Gastroesophageal sphincter (tissue), 4 donors: ENCODE measurements at regions not wholly inside any gene's neighbourhood (a gene's known extent, or its start where the extent isn't known, plus 50 kb on each side); places are given as distances from the start of the nearest gene placed in this dataset.

Experiments used
- ATAC-seq: fragments of 150-250 bp; one replicate; pipeline ENCODE4 v1.9.1; 2016; ENCODE audit warnings: mild to moderate bottlenecking, moderate library complexity
- H3K27ac ChIP-seq, 4 donors: fragments of 200-600 bp; sonication (generic) in 3 of 4; 1 replicate in 3 of 4; 2 replicates in 1 of 4; pipeline ENCODE4 v1.5.1; 2016 to 2019
- H3K27me3 ChIP-seq: fragments of 200-600 bp; sonication (generic); one replicate; pipeline ENCODE4 v1.5.1; 2019
- H3K36me3 ChIP-seq, 2 donors: fragments of 200-600 bp; sonication (generic); one replicate each; pipeline ENCODE4 v1.5.1; 2019; ENCODE audit warnings: control low read depth in 1 of 2
- H3K4me1 ChIP-seq, 3 donors: fragments of 200-600 bp; sonication (generic); 1 replicate in 2 of 3; 2 replicates in 1 of 3; pipeline ENCODE4 v1.5.1; 2016 to 2019; ENCODE audit warnings: control low read depth in 2 of 3
- H3K4me3 ChIP-seq, 2 donors: fragments of 200-600 bp; sonication (generic); one replicate each; pipeline ENCODE4 v1.5.1; 2019; ENCODE audit warnings: mild to moderate bottlenecking in 1 of 2, moderate library complexity in 1 of 2
- H3K9me3 ChIP-seq, 3 donors: fragments of 200-600 bp; sonication (generic); one replicate each; pipeline ENCODE4 v1.5.1; 2017 to 2019; ENCODE audit warnings: control low read depth in 2 of 3
- EP300 ChIP-seq: sonication (generic); formaldehyde crosslinking; IDR thresholded peaks from one replicate; pipeline ENCODE4 v1.6.1; 2017; ENCODE audit warnings: antibody characterized with exemption, mild to moderate bottlenecking
- POLR2A ChIP-seq, 2 donors: fragments of 450-650 bp; IDR thresholded peaks; one replicate each; pipeline ENCODE4 v1.6.1; 2017; ENCODE audit warnings: antibody characterized with exemption in 2 of 2, mild to moderate bottlenecking in 2 of 2, moderate library complexity in 1 of 2
- POLR2AphosphoS5 ChIP-seq: sonication (generic); formaldehyde crosslinking; IDR thresholded peaks from one replicate; pipeline ENCODE4 v1.6.1; 2017; ENCODE audit warnings: antibody characterized with exemption
- WGBS, 2 donors: methylation state at CpG; one replicate each; pipeline ENCODE4 v1.1.5; 2018; ENCODE audit warnings: low coverage in 1 of 2; 5-methylcytosine and 5-hydroxymethylcytosine counted together
- TF ChIP-seq, protein P1 (sequence below), 4 experiments: fragments of 200-600 bp in 2 of 4; fragments of 450-650 bp in 2 of 4; sonication (generic) in 1 of 4; IDR thresholded peaks; one replicate each; pipeline ENCODE4 v1.5.1; 2017 to 2019; ENCODE audit warnings: antibody characterized with exemption in 4 of 4, mild to moderate bottlenecking in 2 of 4, moderate library complexity in 2 of 4

DNA sequence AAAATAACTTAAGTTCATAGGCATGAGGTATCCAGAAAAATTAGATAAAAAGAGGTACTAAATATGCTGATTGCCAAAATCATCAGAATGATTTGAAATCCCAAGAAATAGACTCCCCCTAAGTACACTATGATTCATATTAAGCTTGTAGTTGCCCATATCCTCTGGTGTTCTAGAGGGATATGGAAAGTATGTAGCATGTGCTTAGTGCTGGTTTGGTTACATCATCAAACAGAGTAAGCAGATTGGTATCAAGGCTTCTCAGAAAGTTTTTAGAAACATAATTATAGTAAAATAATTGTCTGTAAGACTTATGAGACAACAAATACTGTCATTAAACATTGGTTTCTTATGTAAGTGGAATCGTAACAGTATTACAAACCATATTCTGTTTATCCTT lies 166.4 kb downstream of the FAXC start:
- ATAC-seq: no peak
- WGBS, 2 donors: 71 to 82% methylated on average over 1 of the region's 1 CpG

DNA sequence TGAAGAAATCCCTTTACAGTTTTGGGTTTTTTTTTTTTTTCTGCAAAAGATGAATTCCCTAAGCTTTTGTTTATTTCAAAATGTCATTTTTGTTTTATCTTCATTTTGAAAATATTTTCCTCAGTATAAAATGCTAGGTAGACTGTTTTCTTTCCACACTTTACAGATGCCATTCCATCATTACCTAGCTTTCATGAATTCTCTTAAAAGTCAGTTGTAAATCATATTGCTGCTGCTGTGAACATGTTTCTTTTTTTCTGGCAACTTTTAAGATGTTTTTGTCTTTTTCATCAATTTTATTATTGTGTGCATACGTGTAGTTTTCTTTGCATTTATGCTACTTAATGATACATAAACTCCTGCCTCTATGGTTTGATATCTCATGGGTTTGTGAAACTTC lies 168.3 kb downstream of the FAXC start:
- ATAC-seq: no peak
- Histone ChIP-seq H3K9me3 (peaks cover 0 to 13% (median 0%) of the 10 kb centered on the region in 3 donors), H3K27me3 (no peaks in the 10 kb centered on the region), H3K4me3 (no peak overlapping the region), H3K27ac (no peak overlapping the region), H3K36me3 (no peaks in the 10 kb centered on the region), H3K4me1 (no peaks in the 10 kb centered on the region)
- 89 to 93% methylated on average over 1 of the region's 1 CpG for WGBS, 2 donors
- TF ChIP-seq, protein P1, sequence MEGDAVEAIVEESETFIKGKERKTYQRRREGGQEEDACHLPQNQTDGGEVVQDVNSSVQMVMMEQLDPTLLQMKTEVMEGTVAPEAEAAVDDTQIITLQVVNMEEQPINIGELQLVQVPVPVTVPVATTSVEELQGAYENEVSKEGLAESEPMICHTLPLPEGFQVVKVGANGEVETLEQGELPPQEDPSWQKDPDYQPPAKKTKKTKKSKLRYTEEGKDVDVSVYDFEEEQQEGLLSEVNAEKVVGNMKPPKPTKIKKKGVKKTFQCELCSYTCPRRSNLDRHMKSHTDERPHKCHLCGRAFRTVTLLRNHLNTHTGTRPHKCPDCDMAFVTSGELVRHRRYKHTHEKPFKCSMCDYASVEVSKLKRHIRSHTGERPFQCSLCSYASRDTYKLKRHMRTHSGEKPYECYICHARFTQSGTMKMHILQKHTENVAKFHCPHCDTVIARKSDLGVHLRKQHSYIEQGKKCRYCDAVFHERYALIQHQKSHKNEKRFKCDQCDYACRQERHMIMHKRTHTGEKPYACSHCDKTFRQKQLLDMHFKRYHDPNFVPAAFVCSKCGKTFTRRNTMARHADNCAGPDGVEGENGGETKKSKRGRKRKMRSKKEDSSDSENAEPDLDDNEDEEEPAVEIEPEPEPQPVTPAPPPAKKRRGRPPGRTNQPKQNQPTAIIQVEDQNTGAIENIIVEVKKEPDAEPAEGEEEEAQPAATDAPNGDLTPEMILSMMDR (IDR thresholded peaks at IDR 0.05): no peak
- no peak for TF ChIP-seq POLR2A (IDR thresholded peaks at IDR 0.05)
- TF ChIP-seq POLR2AphosphoS5: no peak
- TF ChIP-seq EP300: no peak

More for the DNA sequence above, 166.4 kb downstream of the FAXC start:
- Histone ChIP-seq H3K4me1 (no peaks in the 10 kb centered on the region), H3K27ac (no peak overlapping the region), H3K27me3 (no peaks in the 10 kb centered on the region), H3K4me3 (no peak overlapping the region), H3K36me3 (no peaks in the 10 kb centered on the region), H3K9me3 (peaks cover 0 to 13% (median 0%) of the 10 kb centered on the region in 3 donors)
- TF ChIP-seq POLR2A (IDR thresholded peaks at IDR 0.05) (no peak), EP300 (no peak), POLR2AphosphoS5 (no peak)
- TF ChIP-seq, protein P1 (IDR thresholded peaks at IDR 0.05): no peak

DNA sequence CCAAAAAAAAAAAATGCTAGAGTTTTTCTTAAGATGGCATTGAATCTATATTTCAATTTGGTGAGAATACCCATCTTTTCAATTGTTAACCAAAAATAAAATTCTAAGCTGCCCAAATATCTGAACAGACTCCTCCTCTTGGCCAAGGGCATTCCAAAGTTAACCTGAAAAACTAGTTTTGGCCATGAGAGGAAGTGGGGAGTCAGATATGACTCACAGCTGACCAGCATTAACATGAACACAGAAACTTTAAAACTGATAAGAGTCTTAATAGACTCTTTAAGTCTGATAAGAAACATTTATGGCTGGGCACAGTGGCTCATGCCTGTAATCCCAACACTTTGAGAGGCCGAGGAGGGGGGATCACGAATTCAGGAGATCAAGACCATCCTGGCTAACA lies 171.3 kb downstream of the FAXC start:
- peaks cover 0 to 13% (median 0%) of the 10 kb centered on the region in 3 donors for H3K9me3 ChIP-seq
- WGBS, 2 donors: 57% methylated on average over 1 of the region's 2 CpGs; no CpG with 5 or more reads in 1 of the 2 donors
- TF ChIP-seq POLR2A (IDR thresholded peaks at IDR 0.05) (no peak), POLR2AphosphoS5 (no peak), EP300 (no peak)
- TF ChIP-seq, protein P1 (IDR thresholded peaks at IDR 0.05): no peak
- no peak for ATAC-seq
- H3K4me1 ChIP-seq: no peaks in the 10 kb centered on the region
- H3K27me3 ChIP-seq: no peaks in the 10 kb centered on the region
- no peaks in the 10 kb centered on the region for H3K36me3 ChIP-seq
- no peak overlapping the region for H3K4me3 ChIP-seq
- H3K27ac ChIP-seq: no peak overlapping the region

DNA sequence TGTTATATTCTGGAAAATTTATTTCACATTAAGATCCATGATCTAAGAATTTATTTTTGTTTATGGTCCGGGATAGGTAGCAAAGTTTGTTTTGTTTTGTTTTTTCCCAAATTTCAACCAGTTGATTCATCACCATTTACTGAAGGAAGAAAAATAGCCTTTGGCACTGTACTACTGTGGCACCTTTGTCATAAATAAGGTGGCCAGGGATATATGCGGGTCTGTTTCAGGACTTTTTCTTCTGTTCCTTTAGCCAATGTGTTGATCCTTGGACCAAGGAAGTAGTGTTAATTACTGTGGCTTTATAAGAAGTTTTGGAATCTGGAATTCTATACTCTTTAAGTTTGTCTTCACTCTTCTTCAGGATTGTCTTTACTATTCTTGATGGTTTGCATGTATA lies 171.7 kb downstream of the FAXC start:
- no peak for ATAC-seq
- Histone ChIP-seq H3K36me3 (no peaks in the 10 kb centered on the region), H3K4me1 (no peaks in the 10 kb centered on the region), H3K9me3 (peaks cover 0 to 13% (median 0%) of the 10 kb centered on the region in 3 donors), H3K4me3 (no peak overlapping the region), H3K27me3 (no peaks in the 10 kb centered on the region), H3K27ac (no peak overlapping the region)
- TF ChIP-seq, protein P1 (IDR thresholded peaks at IDR 0.05): no peak
- TF ChIP-seq EP300: no peak
- WGBS, 2 donors: 68 to 76% methylated on average over 2 of the region's 2 CpGs

DNA sequence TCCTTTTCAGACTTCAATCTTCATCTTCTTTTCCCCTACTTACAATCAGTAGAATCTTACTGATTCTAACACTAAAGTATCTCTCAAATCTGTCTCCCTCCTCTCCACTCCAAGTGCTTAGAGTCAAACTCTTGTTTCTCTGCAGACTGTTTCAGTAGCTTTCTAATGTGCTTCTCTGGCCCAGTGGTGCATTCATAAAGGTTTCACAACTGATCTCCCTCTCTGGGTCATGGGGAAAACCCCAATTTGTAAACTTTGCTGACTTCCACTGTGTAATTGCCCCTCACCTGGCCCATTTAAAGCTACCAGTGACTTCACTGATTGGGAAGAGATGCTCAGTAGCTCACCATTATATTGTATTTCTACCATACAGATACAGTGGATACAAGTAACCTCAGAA lies 183.6 kb downstream of the FAXC start:
- Histone ChIP-seq H3K4me3 (no peak overlapping the region), H3K27me3 (no peaks in the 10 kb centered on the region), H3K27ac (no peak overlapping the region), H3K9me3 (no peaks in the 10 kb centered on the region), H3K36me3 (no peaks in the 10 kb centered on the region), H3K4me1 (no peaks in the 10 kb centered on the region)
- TF ChIP-seq POLR2AphosphoS5: no peak
- TF ChIP-seq, protein P1 (IDR thresholded peaks at IDR 0.05): no peak
- TF ChIP-seq EP300: no peak
- TF ChIP-seq POLR2A (IDR thresholded peaks at IDR 0.05): no peak
- ATAC-seq: no peak
